ENCODE measurements at regions not wholly inside any gene's neighbourhood (a gene's known extent, or its start where the extent isn't known, plus 50 kb on each side); places are given as distances from the start of the nearest gene placed in this dataset.

GRCh38 chr21:40901691-40902090 lies 54.7 kb upstream of the DSCAM start:
- Histone ChIP-seq H3K4me1 (no peaks in the 10 kb centered on the region), H3K36me3 (no peaks in the 10 kb centered on the region), H3K9me3 (no peaks in the 10 kb centered on the region), H3K4me3 (no peak overlapping the region), H3K27me3 (no peaks in the 10 kb centered on the region), H3K27ac (no peak overlapping the region)
- no peak for TF ChIP-seq CTCF (IDR thresholded peaks at IDR 0.05)
- DNase-seq (ENCODE audit: low spot score in 2 of 2): no peak
- intact Hi-C loops (cut with DNase I): no loop called here

DNA sequence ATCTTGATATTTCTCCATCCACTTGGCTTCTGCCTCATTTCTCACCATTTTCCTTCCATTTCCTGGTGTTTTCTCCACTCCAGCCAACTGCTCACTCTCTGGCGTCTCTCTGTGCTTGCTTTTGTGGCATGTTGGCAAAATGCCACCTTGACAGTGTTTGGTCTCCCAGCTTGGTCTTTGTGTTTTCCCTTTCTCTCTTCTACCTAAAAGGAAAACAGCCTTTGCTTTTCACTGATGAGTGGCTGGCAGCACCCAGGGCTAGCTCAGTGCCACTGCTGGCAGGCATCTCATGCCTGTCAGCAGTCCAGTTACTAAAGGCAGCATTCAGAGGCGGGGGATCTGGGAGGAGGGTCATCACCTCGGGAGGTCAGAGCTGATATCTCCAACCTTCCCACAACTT lies 55.3 kb upstream of the DSCAM start:
- TF ChIP-seq CTCF (IDR thresholded peaks at IDR 0.05): no peak
- DNase-seq (ENCODE audit: low spot score in 2 of 2): no peak
- no peaks in the 10 kb centered on the region for H3K4me1 ChIP-seq
- intact Hi-C loops (cut with DNase I): no loop called here
- no peaks in the 10 kb centered on the region for H3K27me3 ChIP-seq
- H3K27ac ChIP-seq: no peak overlapping the region
- no peaks in the 10 kb centered on the region for H3K36me3 ChIP-seq
- no peaks in the 10 kb centered on the region for H3K9me3 ChIP-seq
- no peak overlapping the region for H3K4me3 ChIP-seq

GRCh38 chr21:40902993-40903392 lies 56.0 kb upstream of the DSCAM start:
- intact Hi-C loops (cut with DNase I): no loop called here
- no peak overlapping the region for H3K4me3 ChIP-seq
- H3K27me3 ChIP-seq: no peaks in the 10 kb centered on the region
- H3K9me3 ChIP-seq: no peaks in the 10 kb centered on the region
- no peaks in the 10 kb centered on the region for H3K4me1 ChIP-seq
- TF ChIP-seq CTCF (IDR thresholded peaks at IDR 0.05): no peak
- no peak overlapping the region for H3K27ac ChIP-seq
- H3K36me3 ChIP-seq: no peaks in the 10 kb centered on the region
- DNase-seq (ENCODE audit: low spot score in 2 of 2): no peak

DNA sequence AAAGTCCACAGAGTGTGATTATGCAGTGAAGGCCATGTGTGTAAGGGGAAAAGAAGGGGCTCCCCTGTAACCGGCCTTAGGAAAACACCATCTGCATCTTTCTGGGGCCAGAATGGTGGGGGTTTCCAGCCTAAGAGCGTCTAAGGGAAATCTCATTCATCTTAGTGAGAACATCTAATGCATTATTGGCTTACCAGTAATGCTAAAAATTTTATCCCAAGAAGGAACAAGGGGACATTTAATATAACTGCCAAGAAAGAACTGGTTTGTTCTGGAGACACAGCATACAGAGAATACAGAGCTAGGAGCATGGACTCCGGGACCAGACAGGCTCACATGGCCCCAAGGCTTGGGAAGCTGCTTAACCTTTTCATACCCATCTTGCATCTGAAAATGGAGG lies 58.3 kb upstream of the DSCAM start:
- H3K27me3 ChIP-seq: no peaks in the 10 kb centered on the region
- H3K36me3 ChIP-seq: no peaks in the 10 kb centered on the region
- H3K27ac ChIP-seq: no peak overlapping the region
- H3K9me3 ChIP-seq: no peaks in the 10 kb centered on the region
- intact Hi-C loops (cut with DNase I): no loop called here
- DNase-seq (ENCODE audit: low spot score in 2 of 2): no peak
- no peak for TF ChIP-seq CTCF (IDR thresholded peaks at IDR 0.05)
- no peaks in the 10 kb centered on the region for H3K4me1 ChIP-seq
- no peak overlapping the region for H3K4me3 ChIP-seq

DNA sequence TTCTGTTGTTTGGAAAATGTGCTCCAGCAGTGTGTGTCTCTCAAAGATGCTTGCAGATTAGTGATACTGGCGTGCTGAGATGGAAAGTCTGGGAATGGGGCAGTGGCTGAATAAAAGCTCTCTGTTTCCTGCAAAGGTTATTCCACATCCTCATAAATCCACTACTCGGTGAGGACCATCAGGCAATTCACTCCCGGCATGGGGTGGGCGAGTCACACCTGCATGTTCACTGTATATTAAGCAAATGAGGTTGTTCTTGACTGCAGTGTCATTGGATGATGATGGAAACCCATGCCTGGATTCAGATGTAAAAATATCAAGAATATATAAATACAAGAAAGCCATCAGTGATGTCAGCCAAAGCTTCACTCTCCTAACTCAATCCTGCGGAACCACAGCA lies 65.4 kb upstream of the DSCAM start:
- Histone ChIP-seq H3K36me3 (no peaks in the 10 kb centered on the region), H3K4me3 (no peak overlapping the region), H3K27me3 (no peaks in the 10 kb centered on the region), H3K9me3 (no peaks in the 10 kb centered on the region), H3K27ac (no peak overlapping the region), H3K4me1 (no peaks in the 10 kb centered on the region)
- DNase-seq (ENCODE audit: low spot score in 2 of 2): no peak
- TF ChIP-seq CTCF (IDR thresholded peaks at IDR 0.05): no peak
- intact Hi-C loops (cut with DNase I): no loop called here

DNA sequence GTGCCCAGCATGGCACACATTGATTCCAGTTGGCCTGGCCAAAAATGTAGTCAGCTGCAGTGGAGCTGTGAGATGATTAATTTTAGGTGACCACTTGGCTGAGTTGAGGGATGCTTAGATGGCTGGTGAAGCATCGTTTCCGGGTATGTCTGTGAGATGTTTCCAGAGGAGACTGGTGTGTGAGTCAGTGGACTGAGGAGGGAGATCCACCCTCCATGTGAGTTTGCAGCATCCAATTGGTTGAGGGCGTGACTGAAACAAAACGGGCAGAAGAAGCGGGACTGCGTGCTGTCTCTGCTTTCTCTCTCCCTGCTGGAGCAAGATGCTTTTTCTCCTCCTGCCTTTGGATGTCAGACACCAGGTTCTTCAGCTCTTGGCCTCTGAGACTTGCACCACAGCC lies 68.2 kb upstream of the DSCAM start:
- no peak for DNase-seq (ENCODE audit: low spot score in 2 of 2)
- H3K4me1 ChIP-seq: no peaks in the 10 kb centered on the region
- intact Hi-C loops (cut with DNase I): no loop called here
- no peaks in the 10 kb centered on the region for H3K36me3 ChIP-seq
- no peaks in the 10 kb centered on the region for H3K27me3 ChIP-seq
- no peak overlapping the region for H3K27ac ChIP-seq
- H3K4me3 ChIP-seq: no peak overlapping the region
- no peak for TF ChIP-seq CTCF (IDR thresholded peaks at IDR 0.05)
- no peaks in the 10 kb centered on the region for H3K9me3 ChIP-seq
